CD4-positive, alpha-beta T cell (primary cell): ENCODE measurements at regions not wholly inside any gene's neighbourhood (a gene's known extent, or its start where the extent isn't known, plus 50 kb on each side); places are given as distances from the start of the nearest gene placed in this dataset.

Experiments
- ATAC-seq: fragments of 200-7000 bp; cut with Tn5 transposase; one replicate; pipeline ENCODE4 v1.10.0; 2022; ENCODE audit warnings: mild to moderate bottlenecking; ENCODE audit not compliant: poor library complexity
- CTCF ChIA-PET: fragments of 350-600 bp; sonication (Branson Sonifier 250); formaldehyde crosslinking; loops from one replicate; lab custom pipeline; 2021; ENCODE audit warnings: antibody characterized with exemption, inconsistent platforms; lab: Charles Lee
- POLR2A ChIA-PET: fragments of 350-600 bp; sonication (Branson Sonifier 250); formaldehyde crosslinking; loops from one replicate; lab custom pipeline; 2021; ENCODE audit warnings: antibody characterized with exemption, inconsistent platforms; lab: Charles Lee
- DNase-seq, 14 experiments: peaks; one replicate each; pipeline ENCODE4 v3.0.0-alpha.2; 2013 to 2020; ENCODE audit warnings: mixed read lengths in 2 of 14
- H3K27ac ChIP-seq, 2 donors: one replicate each; pipeline versions ENCODE4 v1.5.1 to v1.7.0; 2013; ENCODE audit warnings: low read length in 2 of 2, low read depth in 1 of 2, mild to moderate bottlenecking in 1 of 2
- H3K27me3 ChIP-seq, 2 experiments: 1 replicate in 1 of 2; 2 replicates in 1 of 2; pipeline versions ENCODE4 v1.6.1 to v1.7.0; 2013; ENCODE audit warnings: low read length in 2 of 2, control low read depth in 1 of 2, mild to moderate bottlenecking in 1 of 2, moderate library complexity in 1 of 2; ENCODE audit not compliant: insufficient read depth in 2 of 2, control insufficient read depth in 1 of 2
- H3K36me3 ChIP-seq: one replicate; pipeline ENCODE4 v1.6.1; 2013; ENCODE audit warnings: low read length, control low read depth; ENCODE audit not compliant: insufficient read depth
- H3K4me1 ChIP-seq: one replicate; pipeline ENCODE4 v1.6.1; 2013; ENCODE audit warnings: low read length, control low read depth; ENCODE audit not compliant: insufficient read depth
- H3K4me3 ChIP-seq: one replicate; pipeline ENCODE4 v1.5.1; 2013; ENCODE audit warnings: mild to moderate bottlenecking, low read length, moderate library complexity
- H3K9me3 ChIP-seq, 2 experiments: 1 replicate in 1 of 2; 2 replicates in 1 of 2; pipeline versions ENCODE4 v1.6.1 to v1.7.0; 2013; ENCODE audit warnings: low read length in 2 of 2, mild to moderate bottlenecking in 2 of 2, control low read depth in 1 of 2, moderate library complexity in 1 of 2; ENCODE audit not compliant: control insufficient read depth in 1 of 2, insufficient read depth in 1 of 2
- H3K27ac Mint-ChIP-seq: one replicate; pipeline ENCODE4 v1.8.0; 2020; ENCODE audit warnings: mixed read lengths
- H3K27me3 Mint-ChIP-seq: one replicate; pipeline ENCODE4 v1.8.0; 2021; ENCODE audit warnings: mixed read lengths
- H3K36me3 Mint-ChIP-seq: one replicate; pipeline ENCODE4 v1.8.0; 2021; ENCODE audit warnings: low read depth, mixed read lengths
- H3K4me1 Mint-ChIP-seq: one replicate; pipeline ENCODE4 v1.8.0; 2021; ENCODE audit warnings: low read depth, mixed read lengths
- H3K4me3 Mint-ChIP-seq: one replicate; pipeline ENCODE4 v1.8.0; 2020; ENCODE audit warnings: mild to moderate bottlenecking, mixed read lengths
- H3K9me3 Mint-ChIP-seq: one replicate; pipeline ENCODE4 v1.8.0; 2020; ENCODE audit warnings: mixed read lengths
- CTCF ChIP-seq: fragments of 200-600 bp; IDR thresholded peaks from one replicate; pipeline ENCODE4 v1.8.0; 2022; ENCODE audit warnings: antibody characterized with exemption, mild to moderate bottlenecking
- intact Hi-C, 2 experiments: fragments of 100-400 bp; cut with DNase I in 1 of 2; cut with micrococcal nuclease in 1 of 2; formaldehyde crosslinking; loops; one replicate each; pipeline versions ENCODE4 v1.15.1 to v1.9.0; 2023 to 2025; cut with DNase I, micrococcal nuclease

- Histone ChIP-seq H3K36me3 (no peaks in the 10 kb centered on the region), H3K4me1 (no peaks in the 10 kb centered on the region), H3K4me3 (no peak overlapping the region), H3K9me3 (peaks cover 0 to 4% of the 10 kb centered on the region in 2 experiments), H3K27me3 (no peaks in the 10 kb centered on the region), H3K27ac (no peak overlapping the region)
- Mint-ChIP-seq H3K27ac (no peak overlapping the region), H3K4me3 (no peak overlapping the region), H3K4me1 (no peaks in the 10 kb centered on the region), H3K9me3 (peaks cover 4% of the 10 kb centered on the region), H3K27me3 (no peaks in the 10 kb centered on the region), H3K36me3 (no peaks in the 10 kb centered on the region)
- intact Hi-C loops = no loop called here
- no peak for TF ChIP-seq CTCF
- ATAC-seq (no peak), DNase-seq (no peak)
- ChIA-PET POLR2A (no interaction called here), CTCF (no interaction called here)
Measured at GRCh38 chr7:109295158-109295557, 725.5 kb downstream of the DNAJB9 start.

GRCh38 chr7:109308816-109309215 is 739.1 kb downstream of the DNAJB9 start:
- Mint-ChIP-seq H3K27me3 (no peaks in the 10 kb centered on the region), H3K27ac (no peak overlapping the region), H3K9me3 (peaks cover 27% of the 10 kb centered on the region), H3K36me3 (no peaks in the 10 kb centered on the region), H3K4me1 (no peaks in the 10 kb centered on the region), H3K4me3 (no peak overlapping the region)
- H3K36me3 ChIP-seq = no peaks in the 10 kb centered on the region
- intact Hi-C loops = no loop called here
- no peak for ATAC-seq
- peaks cover 0 to 15% of the 10 kb centered on the region in 2 experiments for H3K9me3 ChIP-seq
- H3K27ac ChIP-seq = no peak overlapping the region
- ChIA-PET CTCF (no interaction called here), POLR2A (no interaction called here)
- H3K27me3 ChIP-seq = no peaks in the 10 kb centered on the region
- TF ChIP-seq CTCF = no peak
- no peak for DNase-seq
- H3K4me1 ChIP-seq = no peaks in the 10 kb centered on the region
- no peak overlapping the region for H3K4me3 ChIP-seq

GRCh38 chr7:109309790-109310189 is 740.1 kb downstream of the DNAJB9 start:
- Histone ChIP-seq H3K4me3 (no peak overlapping the region), H3K27me3 (no peaks in the 10 kb centered on the region), H3K4me1 (no peaks in the 10 kb centered on the region), H3K27ac (no peak overlapping the region), H3K36me3 (no peaks in the 10 kb centered on the region), H3K9me3 (peaks cover 0 to 15% of the 10 kb centered on the region in 2 experiments)
- no peaks in the 10 kb centered on the region for H3K4me1 Mint-ChIP-seq
- no peak overlapping the region for H3K27ac Mint-ChIP-seq
- CTCF ChIA-PET = no interaction called here
- TF ChIP-seq CTCF = no peak
- H3K36me3 Mint-ChIP-seq = no peaks in the 10 kb centered on the region
- H3K4me3 Mint-ChIP-seq = no peak overlapping the region
- DNase-seq (no peak), ATAC-seq (no peak)
- no peaks in the 10 kb centered on the region for H3K27me3 Mint-ChIP-seq
- intact Hi-C loops = no loop called here
- POLR2A ChIA-PET = no interaction called here
- H3K9me3 Mint-ChIP-seq = peaks cover 27% of the 10 kb centered on the region
